ENCODE measurements at regions not wholly inside any gene's neighbourhood (a gene's known extent, or its start where the extent isn't known, plus 50 kb on each side); places are given as distances from the start of the nearest gene placed in this dataset.
"Not testable (repeated sequence)": the region's sequence is repeated elsewhere in the genome, so short reads cannot be mapped to it uniquely, and the experiment has no call there.

DNA sequence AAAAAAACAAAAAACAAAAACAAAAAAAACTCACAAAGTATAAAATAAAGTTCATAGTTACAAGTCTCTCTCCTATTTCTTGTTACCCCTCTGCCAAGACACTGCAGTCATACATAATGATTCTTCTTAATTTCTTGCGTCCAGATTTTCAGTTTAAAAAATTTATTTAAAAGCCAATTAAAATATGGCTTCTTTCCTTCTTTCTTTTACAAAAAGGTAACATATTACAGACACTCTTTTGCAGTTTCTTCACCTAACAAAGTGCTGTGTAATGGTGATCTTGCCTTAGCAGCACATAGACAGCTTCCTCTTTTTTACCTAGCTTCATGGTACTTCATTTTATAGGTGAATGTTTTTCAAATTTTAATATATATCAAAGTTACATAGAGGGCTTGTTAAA is 136.1 kb upstream of the SGO1 start:
- CTCF ChIA-PET, result no interaction called here
- Mint-ChIP-seq H3K27ac (no peak overlapping the region), H3K36me3 (no peaks in the 10 kb centered on the region), H3K27me3 (no peaks in the 10 kb centered on the region), H3K9me3 (no peaks in the 10 kb centered on the region), H3K4me3 (no peak overlapping the region), H3K4me1 (no peaks in the 10 kb centered on the region)
- DNase-seq, result no peak

DNA sequence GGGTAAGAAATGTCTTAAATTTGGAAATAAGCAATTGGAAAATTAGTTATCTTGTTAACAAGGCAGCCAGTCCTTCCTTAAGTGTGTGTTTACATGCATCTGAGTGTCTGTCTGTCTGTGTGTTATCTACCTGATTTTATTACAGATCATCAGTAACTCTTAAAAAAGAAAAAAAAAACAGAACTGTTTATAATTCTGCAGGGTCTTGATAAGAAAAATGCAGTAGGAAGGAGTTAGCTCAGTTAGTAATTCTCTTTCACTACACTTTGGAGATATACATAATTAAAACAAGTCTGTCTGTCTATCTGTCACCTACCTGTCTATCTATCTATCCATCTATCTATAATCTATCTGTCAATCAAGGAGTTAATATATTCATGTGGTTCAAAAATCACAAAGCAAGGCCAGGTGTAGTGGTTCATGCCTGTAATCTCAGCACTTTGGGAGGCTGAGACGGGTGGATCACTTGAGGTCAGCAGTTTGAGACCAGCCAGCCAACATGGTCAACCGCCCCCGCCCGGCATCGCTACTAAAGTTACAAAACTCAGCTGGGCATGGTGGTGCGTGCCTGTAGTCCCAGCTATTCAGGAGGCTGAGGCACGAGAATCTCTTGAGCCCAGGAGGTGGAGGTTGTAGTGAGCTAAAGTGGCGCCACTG is 135.5 kb upstream of the SGO1 start:
- Mint-ChIP-seq H3K9me3 (no peaks in the 10 kb centered on the region), H3K27ac (no peak overlapping the region), H3K36me3 (no peaks in the 10 kb centered on the region), H3K4me1 (no peaks in the 10 kb centered on the region), H3K27me3 (no peaks in the 10 kb centered on the region), H3K4me3 (no peak overlapping the region)
- no peak for DNase-seq
- CTCF ChIA-PET, result no interaction called here

DNA sequence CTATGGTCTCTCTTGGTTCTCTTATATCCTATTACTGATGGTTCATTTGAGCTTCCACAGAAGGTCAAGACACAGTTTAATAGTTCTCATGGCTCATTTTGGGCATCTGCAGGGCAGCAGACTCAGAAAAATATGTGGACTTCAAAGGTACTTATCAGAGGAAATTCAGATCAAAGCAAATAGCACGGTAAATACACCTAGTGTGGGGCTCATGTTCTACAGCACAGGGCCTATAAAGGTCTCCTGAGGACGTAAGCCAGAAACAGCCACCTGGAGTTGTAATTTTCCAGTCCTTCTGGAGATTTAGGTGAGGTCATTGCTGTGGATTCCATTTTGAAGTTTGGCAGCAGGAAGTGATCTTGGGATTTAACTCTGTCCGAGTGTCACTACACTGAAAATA is 134.5 kb upstream of the SGO1 start:
- CTCF ChIA-PET, result no interaction called here
- DNase-seq, result no peak
- no peak overlapping the region for H3K4me3 Mint-ChIP-seq
- no peaks in the 10 kb centered on the region for H3K9me3 Mint-ChIP-seq
- H3K27me3 Mint-ChIP-seq, result no peaks in the 10 kb centered on the region
- H3K4me1 Mint-ChIP-seq, result no peaks in the 10 kb centered on the region
- H3K27ac Mint-ChIP-seq, result no peak overlapping the region
- no peaks in the 10 kb centered on the region for H3K36me3 Mint-ChIP-seq

DNA sequence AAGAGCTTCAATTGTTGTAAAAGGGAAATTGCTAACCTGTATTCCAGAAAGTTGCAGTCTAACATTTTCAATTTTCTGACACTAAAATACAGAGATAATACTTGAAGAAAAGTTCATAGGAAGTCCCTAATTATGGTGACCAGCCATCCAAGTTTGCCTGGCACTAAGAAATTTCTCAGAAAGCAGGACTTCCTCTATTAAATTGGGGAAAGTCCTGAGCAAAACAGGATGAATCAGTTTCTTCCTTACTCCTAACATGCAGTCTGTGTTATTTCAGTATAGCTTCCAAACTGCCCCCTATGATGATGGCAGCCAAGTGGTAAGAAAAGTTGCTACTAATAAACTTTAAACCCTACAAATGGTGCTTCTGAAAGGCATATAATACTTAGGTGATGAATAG is 133.5 kb upstream of the SGO1 start:
- Mint-ChIP-seq H3K27me3 (no peaks in the 10 kb centered on the region), H3K4me3 (no peak overlapping the region), H3K27ac (no peak overlapping the region), H3K4me1 (no peaks in the 10 kb centered on the region), H3K36me3 (no peaks in the 10 kb centered on the region), H3K9me3 (no peaks in the 10 kb centered on the region)
- CTCF ChIA-PET, result no interaction called here
- no peak for DNase-seq

GRCh38 chr3:20317616-20318015 is 131.6 kb upstream of the SGO1 start:
- H3K36me3 Mint-ChIP-seq, result no peaks in the 10 kb centered on the region
- H3K4me3 Mint-ChIP-seq, result no peak overlapping the region
- CTCF ChIA-PET, result interaction anchor here (0.6 kb wide), 1 partner anchor 86 kb away, joined by 3 read pairs; no protein-coding TSS in a partner anchor
- no peaks in the 10 kb centered on the region for H3K27me3 Mint-ChIP-seq
- H3K9me3 Mint-ChIP-seq, result no peaks in the 10 kb centered on the region
- H3K27ac Mint-ChIP-seq, result no peak overlapping the region
- no peaks in the 10 kb centered on the region for H3K4me1 Mint-ChIP-seq
- no peak for DNase-seq

DNA sequence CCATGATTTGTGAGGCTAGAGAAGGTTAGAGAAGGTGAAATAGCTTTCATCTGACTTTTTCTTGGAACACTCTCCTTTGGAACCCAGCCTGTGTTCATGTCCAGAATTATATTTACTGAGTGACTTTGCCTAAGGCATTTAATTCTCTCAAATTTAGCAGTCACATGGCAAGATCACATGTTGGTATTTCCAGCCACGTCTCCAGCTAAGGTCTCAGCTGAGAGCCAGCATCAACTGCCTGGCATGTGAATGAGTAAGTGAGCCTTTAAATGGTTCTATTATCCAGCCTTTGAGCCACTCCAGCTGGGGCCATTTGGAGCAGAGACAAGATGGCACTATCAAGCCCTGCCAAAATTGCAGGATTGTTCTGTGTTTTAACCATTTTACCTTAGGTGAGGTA is 130.2 kb upstream of the SGO1 start:
- Mint-ChIP-seq H3K4me1 (no peaks in the 10 kb centered on the region), H3K9me3 (no peaks in the 10 kb centered on the region), H3K27ac (no peak overlapping the region), H3K27me3 (no peaks in the 10 kb centered on the region), H3K4me3 (no peak overlapping the region), H3K36me3 (no peaks in the 10 kb centered on the region)
- CTCF ChIA-PET, result no interaction called here
- no peak for DNase-seq

GRCh38 chr3:20310629-20311028 is 124.6 kb upstream of the SGO1 start:
- no peak overlapping the region for H3K4me3 Mint-ChIP-seq
- H3K27ac Mint-ChIP-seq, result no peak overlapping the region
- no peaks in the 10 kb centered on the region for H3K36me3 Mint-ChIP-seq
- no peak for DNase-seq
- H3K9me3 Mint-ChIP-seq, result no peaks in the 10 kb centered on the region
- H3K27me3 Mint-ChIP-seq, result no peaks in the 10 kb centered on the region
- CTCF ChIA-PET, result no interaction called here
- no peaks in the 10 kb centered on the region for H3K4me1 Mint-ChIP-seq

- no peak for DNase-seq
- H3K27ac Mint-ChIP-seq, result no peak overlapping the region
- CTCF ChIA-PET, result no interaction called here
- no peaks in the 10 kb centered on the region for H3K36me3 Mint-ChIP-seq
- no peak overlapping the region for H3K4me3 Mint-ChIP-seq
- H3K9me3 Mint-ChIP-seq, result no peaks in the 10 kb centered on the region
- no peaks in the 10 kb centered on the region for H3K27me3 Mint-ChIP-seq
- H3K4me1 Mint-ChIP-seq, result no peaks in the 10 kb centered on the region
Observed at GRCh38 chr3:20307383-20307782, 121.4 kb upstream of the SGO1 start.

DNA sequence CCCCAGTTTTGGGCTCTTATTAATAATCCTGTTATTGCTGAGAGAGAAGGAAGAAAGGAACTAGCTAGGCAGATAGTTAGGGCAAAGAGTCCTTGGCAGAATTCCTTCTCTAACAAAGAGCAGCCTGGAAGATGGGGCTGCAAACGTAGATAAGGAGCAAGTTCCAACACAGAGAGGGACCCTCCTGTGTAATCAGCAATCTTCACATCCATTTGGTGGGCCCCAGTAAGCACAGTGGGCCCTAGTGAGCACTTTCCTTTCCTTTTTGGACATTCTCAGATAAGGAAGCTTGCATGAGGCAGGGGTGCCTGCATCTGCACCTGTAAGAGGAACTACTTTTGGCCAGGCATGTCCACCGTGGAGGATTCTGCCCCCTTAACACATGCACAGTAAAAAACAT is 119.6 kb upstream of the SGO1 start:
- H3K4me3 Mint-ChIP-seq, result no peak overlapping the region
- H3K27me3 Mint-ChIP-seq, result no peaks in the 10 kb centered on the region
- no peak for DNase-seq
- H3K27ac Mint-ChIP-seq, result no peak overlapping the region
- no peaks in the 10 kb centered on the region for H3K9me3 Mint-ChIP-seq
- CTCF ChIA-PET, result no interaction called here
- no peaks in the 10 kb centered on the region for H3K36me3 Mint-ChIP-seq
- H3K4me1 Mint-ChIP-seq, result no peaks in the 10 kb centered on the region

GRCh38 chr3:20302766-20303165 is 116.8 kb upstream of the SGO1 start:
- CTCF ChIA-PET, result no interaction called here
- no peaks in the 10 kb centered on the region for H3K27me3 Mint-ChIP-seq
- no peak overlapping the region for H3K4me3 Mint-ChIP-seq
- no peak for DNase-seq
- H3K36me3 Mint-ChIP-seq, result no peaks in the 10 kb centered on the region
- H3K27ac Mint-ChIP-seq, result no peak overlapping the region
- no peaks in the 10 kb centered on the region for H3K4me1 Mint-ChIP-seq
- H3K9me3 Mint-ChIP-seq, result no peaks in the 10 kb centered on the region

DNA sequence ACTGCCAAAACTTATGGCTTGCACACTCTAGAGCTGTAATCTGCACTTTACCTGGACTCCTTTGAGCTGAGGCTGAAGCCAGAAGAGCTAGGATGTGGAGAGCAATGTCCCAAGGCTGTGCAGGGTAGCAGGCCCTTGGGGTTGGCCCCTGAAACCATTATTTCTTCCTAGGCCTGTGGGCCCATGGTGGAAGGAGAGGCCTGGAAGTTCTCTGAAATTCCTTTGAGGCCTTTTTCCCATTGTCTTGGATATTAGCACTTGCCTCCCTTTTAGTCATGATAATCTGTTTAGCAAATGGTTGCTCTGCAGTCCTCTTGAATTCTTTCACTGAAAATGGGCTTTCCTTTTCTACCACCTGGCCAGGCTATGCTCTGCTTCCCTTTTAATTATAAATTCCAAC is 102.0 kb upstream of the SGO1 start:
- Mint-ChIP-seq H3K36me3 (no peaks in the 10 kb centered on the region), H3K27me3 (no peaks in the 10 kb centered on the region), H3K4me3 (no peak overlapping the region), H3K27ac (no peak overlapping the region), H3K4me1 (no peaks in the 10 kb centered on the region), H3K9me3 (peaks cover 13% of the 10 kb centered on the region)
- no peak for DNase-seq
- CTCF ChIA-PET, result no interaction called here

- Mint-ChIP-seq H3K27me3 (peaks cover 5% of the 10 kb centered on the region), H3K4me1 (peaks cover 8% of the 10 kb centered on the region), H3K9me3 (peaks cover 16% of the 10 kb centered on the region), H3K36me3 (no peaks in the 10 kb centered on the region), H3K4me3 (no peak overlapping the region), H3K27ac (no peak overlapping the region)
- DNase-seq, result no peak
- CTCF ChIA-PET, result interaction anchor here (1.3 kb wide), 1 partner anchor 414 kb away, joined by 4 read pairs; no protein-coding TSS in a partner anchor
Observed at GRCh38 chr3:20280257-20280656, 94.3 kb upstream of the SGO1 start.

DNA sequence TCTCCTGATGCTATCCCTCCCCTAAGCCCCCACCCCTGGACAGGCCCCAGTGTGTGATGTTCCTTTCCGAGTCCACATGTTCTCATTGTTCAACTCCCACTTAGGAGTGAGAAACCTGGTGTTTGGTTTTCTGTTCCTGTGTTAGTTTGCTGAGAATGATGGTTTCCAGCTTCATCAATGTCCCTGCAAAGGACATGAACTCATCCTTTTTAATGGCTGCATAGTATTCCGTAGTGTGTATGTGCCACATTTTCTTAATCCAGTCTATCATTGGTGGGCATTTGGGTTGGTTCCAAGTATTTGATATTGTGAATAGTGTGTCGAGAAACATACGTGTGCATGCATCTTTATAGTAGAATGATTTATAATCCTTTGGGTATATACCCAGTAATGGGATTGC is 80.0 kb upstream of the SGO1 start:
- H3K36me3 Mint-ChIP-seq, H3K9me3 Mint-ChIP-seq, H3K27me3 Mint-ChIP-seq, H3K27ac Mint-ChIP-seq, H3K4me3 Mint-ChIP-seq, H3K4me1 Mint-ChIP-seq, CTCF ChIA-PET, DNase-seq: not testable (repeated sequence)

GRCh38 chr3:20264900-20265567 is 79.0 kb upstream of the SGO1 start:
- peaks cover 4% of the 10 kb centered on the region for H3K4me1 Mint-ChIP-seq
- peaks cover 8% of the 10 kb centered on the region for H3K9me3 Mint-ChIP-seq
- H3K36me3 Mint-ChIP-seq, result no peaks in the 10 kb centered on the region
- CTCF ChIA-PET, result no interaction called here
- H3K27me3 Mint-ChIP-seq, result peaks cover 6% of the 10 kb centered on the region
- DNase-seq, result no peak
- no peak overlapping the region for H3K27ac Mint-ChIP-seq
- H3K4me3 Mint-ChIP-seq, result no peak overlapping the region

GRCh38 chr3:20258371-20258770 is 72.4 kb upstream of the SGO1 start:
- H3K27me3 Mint-ChIP-seq, result no peaks in the 10 kb centered on the region
- CTCF ChIA-PET, result no interaction called here
- no peak overlapping the region for H3K27ac Mint-ChIP-seq
- H3K9me3 Mint-ChIP-seq, result no peaks in the 10 kb centered on the region
- no peaks in the 10 kb centered on the region for H3K36me3 Mint-ChIP-seq
- H3K4me3 Mint-ChIP-seq, result no peak overlapping the region
- no peaks in the 10 kb centered on the region for H3K4me1 Mint-ChIP-seq
- DNase-seq, result no peak

All from activated naive CD4-positive, alpha-beta T cell treated with anti-CD3 and anti-CD28 coated beads, Interleukin-2, amount 10 ng/mL, durations not matched to agents 7 days and 5 days (primary cell).